RWPE2 (cell line): ENCODE measurements at regions not wholly inside any gene's neighbourhood (a gene's known extent, or its start where the extent isn't known, plus 50 kb on each side); places are given as distances from the start of the nearest gene placed in this dataset.

ENCODE experiments used
- ATAC-seq: fragments of 200-7000 bp; cut with Tn5 transposase; 3 replicates; pipeline ENCODE4 v1.9.1; 2021; ENCODE audit warnings: low read depth
- DNase-seq: peaks from one replicate; pipeline ENCODE4 v3.0.0-alpha.2; 2020; ENCODE audit warnings: low spot score
- H3K27ac ChIP-seq: fragments of 450-650 bp; 2 replicates; pipeline ENCODE4 v1.5.1; 2017; ENCODE audit warnings: mild to moderate bottlenecking; ENCODE audit not compliant: poor library complexity, severe bottlenecking
- H3K27me3 ChIP-seq: fragments of 250-450 bp; sonication (Bioruptor Pico); 2 replicates; pipeline ENCODE4 v1.5.1; 2021; ENCODE audit warnings: mild to moderate bottlenecking, moderate library complexity; ENCODE audit not compliant: insufficient read depth, poor library complexity, severe bottlenecking
- H3K36me3 ChIP-seq: fragments of 250-450 bp; sonication (Bioruptor Pico); 2 replicates; pipeline ENCODE4 v1.5.1; 2020; ENCODE audit warnings: low read depth, mild to moderate bottlenecking, moderate library complexity
- H3K4me1 ChIP-seq: fragments of 250-450 bp; sonication (Bioruptor Pico); 2 replicates; pipeline ENCODE4 v1.5.1; 2021; ENCODE audit warnings: mild to moderate bottlenecking, moderate library complexity; ENCODE audit not compliant: insufficient read depth, poor library complexity, severe bottlenecking
- H3K4me3 ChIP-seq: fragments of 250-450 bp; sonication (Bioruptor Pico); 2 replicates; pipeline ENCODE4 v1.5.1; 2021; ENCODE audit warnings: mild to moderate bottlenecking, moderate library complexity; ENCODE audit not compliant: severe bottlenecking
- H3K9me3 ChIP-seq: fragments of 250-450 bp; sonication (Bioruptor Pico); 2 replicates; pipeline ENCODE4 v1.5.1; 2021; ENCODE audit warnings: mild to moderate bottlenecking, moderate library complexity; ENCODE audit not compliant: severe bottlenecking
- CTCF ChIP-seq: fragments of 450-650 bp; IDR thresholded peaks from one replicate; pipeline ENCODE4 v1.5.1; 2017; ENCODE audit warnings: mild to moderate bottlenecking, moderate library complexity; ENCODE audit not compliant: poor library complexity, severe bottlenecking

DNA sequence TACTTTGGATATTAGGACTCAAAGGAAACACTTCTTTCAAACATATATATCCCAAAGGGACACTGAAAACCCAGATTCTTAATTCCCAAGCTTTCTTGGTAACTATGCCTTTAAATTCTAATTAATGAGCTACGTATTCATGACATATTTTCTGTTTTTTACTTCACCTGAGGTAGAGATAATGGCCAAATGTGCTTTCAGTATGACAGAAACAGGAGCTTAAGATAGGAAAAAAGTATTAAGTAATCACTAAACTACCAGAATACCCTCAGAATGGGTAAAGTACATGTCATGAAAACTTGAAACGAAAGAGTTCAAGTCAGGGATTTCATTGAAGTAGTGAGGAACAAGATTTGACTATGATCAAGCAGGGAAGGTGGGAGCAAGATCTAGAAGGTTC, 478.5 kb downstream of the AGTPBP1 start:
- Histone ChIP-seq H3K4me3 (no peak overlapping the region), H3K4me1 (no peaks in the 10 kb centered on the region), H3K27ac (no peak overlapping the region), H3K36me3 (no peaks in the 10 kb centered on the region), H3K27me3 (peaks cover 3% of the 10 kb centered on the region), H3K9me3 (no peaks in the 10 kb centered on the region)
- no peak for TF ChIP-seq CTCF
- ATAC-seq (no peak), DNase-seq (no peak)

- ATAC-seq (no peak), DNase-seq (no peak)
- H3K4me1 ChIP-seq, result no peaks in the 10 kb centered on the region
- H3K36me3 ChIP-seq, result no peaks in the 10 kb centered on the region
- TF ChIP-seq CTCF, result no peak
- peaks cover 3% of the 10 kb centered on the region for H3K27me3 ChIP-seq
- H3K9me3 ChIP-seq, result no peaks in the 10 kb centered on the region
- H3K27ac ChIP-seq, result no peak overlapping the region
- H3K4me3 ChIP-seq, result no peak overlapping the region
These were observed 479.4 kb downstream of the AGTPBP1 start for GRCh38 chr9:85262333-85262732.

GRCh38 chr9:85260275-85260845, 481.4 kb downstream of the AGTPBP1 start:
- Histone ChIP-seq H3K27ac (no peak overlapping the region), H3K4me1 (no peaks in the 10 kb centered on the region), H3K4me3 (no peak overlapping the region), H3K36me3 (no peaks in the 10 kb centered on the region), H3K27me3 (no peaks in the 10 kb centered on the region), H3K9me3 (no peaks in the 10 kb centered on the region)
- no peak for TF ChIP-seq CTCF
- DNase-seq (no peak), ATAC-seq (no peak)

- no peaks in the 10 kb centered on the region for H3K36me3 ChIP-seq
- ATAC-seq, result peak; percentile 72; the same call in 2 of the 3 replicates
These were observed 482.9 kb downstream of the AGTPBP1 start for GRCh38 chr9:85258823-85259370.

More at GRCh38 chr9:85258823-85259370, 482.9 kb downstream of the AGTPBP1 start:
- Histone ChIP-seq H3K4me1 (no peaks in the 10 kb centered on the region), H3K4me3 (no peak overlapping the region), H3K27me3 (no peaks in the 10 kb centered on the region), H3K9me3 (no peaks in the 10 kb centered on the region), H3K27ac (no peak overlapping the region)
- no peak for DNase-seq
- peak; percentile 56 for TF ChIP-seq CTCF
